ENCODE measurements at regions not wholly inside any gene's neighbourhood (a gene's known extent, or its start where the extent isn't known, plus 50 kb on each side); places are given as distances from the start of the nearest gene placed in this dataset.

GRCh38 chr14:27721760-27722159 is 1044.8 kb upstream of the FOXG1 start:
- no peak for TF ChIP-seq RCOR1 (IDR thresholded peaks at IDR 0.05; ENCODE audit: insufficient replicate concordance, low read length)
- no peak for TF ChIP-seq CTCF (conservative IDR thresholded peaks at IDR 0.05; ENCODE audit: low read depth, low read length)
- no peak for TF ChIP-seq POLR2A (IDR thresholded peaks at IDR 0.05; ENCODE audit: low read depth, low read length)
- TF ChIP-seq FOS (IDR thresholded peaks at IDR 0.05; ENCODE audit: low read depth, low read length): no peak
- TF ChIP-seq RAD21 (IDR thresholded peaks at IDR 0.05; ENCODE audit: low read length): no peak
- no peak for TF ChIP-seq CEBPB (IDR thresholded peaks at IDR 0.05; ENCODE audit: low read depth, low read length)
- no peak for TF ChIP-seq MAZ (IDR thresholded peaks at IDR 0.05; ENCODE audit: borderline replicate concordance, low read depth, low read length)
- TF ChIP-seq BHLHE40 (IDR thresholded peaks at IDR 0.05; ENCODE audit: low read depth, low read length): no peak
- TF ChIP-seq NFE2L2 (IDR thresholded peaks at IDR 0.05; ENCODE audit: low read depth, low read length): no peak
- TF ChIP-seq SMC3 (IDR thresholded peaks at IDR 0.05; ENCODE audit: low read depth, low read length): no peak
- no peak for TF ChIP-seq RFX5 (IDR thresholded peaks at IDR 0.05; ENCODE audit: low read depth, low read length)
- no peak for TF ChIP-seq MXI1 (IDR thresholded peaks at IDR 0.05; ENCODE audit: borderline replicate concordance, low read depth, low read length)
- TF ChIP-seq CHD1 (IDR thresholded peaks at IDR 0.05; ENCODE audit: low read depth, low read length): no peak
- no peak for TF ChIP-seq ELK1 (IDR thresholded peaks at IDR 0.05; ENCODE audit: borderline replicate concordance, low read depth, low read length)

Measured in IMR-90 (cell line).